Caco-2 (cell line): ENCODE measurements at regions not wholly inside any gene's neighbourhood (a gene's known extent, or its start where the extent isn't known, plus 50 kb on each side); places are given as distances from the start of the nearest gene placed in this dataset.

Experiments
- BruUV-seq: library from RNA; stranded (reverse); fragments of 400-500 nt; replicated peaks from 2 replicates; lab custom pipeline; 2021; lab: Mats Ljungman, UMichigan
- CTCF ChIA-PET: fragments of 300-600 bp; sonication (Branson Sonifier 250); formaldehyde crosslinking; loops from one replicate; lab custom pipeline; 2022; ENCODE audit warnings: antibody characterized with exemption; lab: Charles Lee
- POLR2A ChIA-PET: fragments of 300-600 bp; sonication (Branson Sonifier 250); formaldehyde crosslinking; loops from one replicate; lab custom pipeline; 2022; ENCODE audit warnings: antibody characterized with exemption; lab: Charles Lee
- DNase-seq, 2 experiments: peaks; one replicate each; pipeline versions ENCODE4 v3.0.0 to v3.0.0-alpha.2; 2020 to 2022
- H3K27me3 ChIP-seq: replicated peaks from 2 replicates; pipeline ENCODE4 v1.6.0; 2011; ENCODE audit warnings: low read length; ENCODE audit not compliant: control insufficient read depth, insufficient read depth
- H3K36me3 ChIP-seq: 2 replicates; pipeline ENCODE4 v1.5.1; 2011; ENCODE audit warnings: low read length; ENCODE audit not compliant: control insufficient read depth, insufficient read depth
- H3K4me1 ChIP-seq: fragments of 250-450 bp; sonication (Bioruptor Pico); 2 replicates; pipeline ENCODE4 v1.5.1; 2020; ENCODE audit warnings: mild to moderate bottlenecking
- H3K4me3 ChIP-seq: 2 replicates; pipeline ENCODE4 v1.5.1; 2011; ENCODE audit warnings: low read depth, mild to moderate bottlenecking, control low read depth, low read length
- H3K9me3 ChIP-seq: fragments of 250-450 bp; sonication (Bioruptor Pico); 2 replicates; pipeline ENCODE4 v1.5.1; 2020; ENCODE audit warnings: mild to moderate bottlenecking, moderate library complexity
- H3K27ac Mint-ChIP-seq: one replicate; pipeline ENCODE4 v1.8.0; 2022; ENCODE audit warnings: mixed read lengths; ENCODE audit not compliant: unreplicated experiment
- H3K27me3 Mint-ChIP-seq: one replicate; pipeline ENCODE4 v1.8.0; 2022; ENCODE audit warnings: mixed read lengths; ENCODE audit not compliant: insufficient read depth, unreplicated experiment
- H3K36me3 Mint-ChIP-seq: one replicate; pipeline ENCODE4 v1.8.0; 2022; ENCODE audit warnings: mild to moderate bottlenecking, mixed read lengths; ENCODE audit not compliant: insufficient read depth, unreplicated experiment
- H3K4me1 Mint-ChIP-seq: one replicate; pipeline ENCODE4 v1.8.0; 2022; ENCODE audit warnings: low read depth, mixed read lengths; ENCODE audit not compliant: unreplicated experiment
- H3K4me3 Mint-ChIP-seq: one replicate; pipeline ENCODE4 v1.8.0; 2022; ENCODE audit warnings: mild to moderate bottlenecking, moderate library complexity, mixed read lengths; ENCODE audit not compliant: unreplicated experiment
- H3K9me3 Mint-ChIP-seq: one replicate; pipeline ENCODE4 v1.8.0; 2022; ENCODE audit warnings: mixed read lengths; ENCODE audit not compliant: unreplicated experiment
- CTCF ChIP-seq, 2 experiments: fragments of 200-600 bp in 1 of 2; IDR thresholded peaks; 1 replicate in 1 of 2; 2 replicates in 1 of 2; pipeline versions ENCODE4 v1.5.1 to v1.8.0; 2011 to 2022; ENCODE audit warnings: antibody characterized with exemption in 1 of 2, control low read depth in 1 of 2, inconsistent platforms in 1 of 2, low read depth in 1 of 2, low read length in 1 of 2, mild to moderate bottlenecking in 1 of 2, moderate library complexity in 1 of 2; ENCODE audit not compliant: insufficient read depth in 1 of 2, severe bottlenecking in 1 of 2, unreplicated experiment in 1 of 2
- intact Hi-C: fragments of 100-400 bp; cut with micrococcal nuclease; formaldehyde crosslinking; loops from one replicate; pipeline ENCODE4 v1.10.0; 2022; ENCODE audit not compliant: unreplicated experiment

- H3K36me3 Mint-ChIP-seq = no peaks in the 10 kb centered on the region
- Histone ChIP-seq H3K36me3 (no peaks in the 10 kb centered on the region), H3K4me1 (no peaks in the 10 kb centered on the region), H3K4me3 (no peak overlapping the region), H3K9me3 (no peaks in the 10 kb centered on the region; the same call in none of the 2 replicates), H3K27me3 (no peaks in the 10 kb centered on the region)
- no peak for TF ChIP-seq CTCF (IDR thresholded peaks at IDR 0.05; ENCODE audit: insufficient read depth in 1 of 2, low read depth in 1 of 2, low read length in 1 of 2, severe bottlenecking in 1 of 2, unreplicated experiment in 1 of 2)
- peaks cover 10% of the 10 kb centered on the region for H3K27me3 Mint-ChIP-seq
- ChIA-PET CTCF (no interaction called here), POLR2A (no interaction called here)
- no TSS peak for BruUV-seq
- H3K4me3 Mint-ChIP-seq = no peak overlapping the region
- H3K4me1 Mint-ChIP-seq = no peaks in the 10 kb centered on the region
- H3K9me3 Mint-ChIP-seq = peaks cover 9% of the 10 kb centered on the region
- intact Hi-C loops = no loop called here
- no peak for DNase-seq
- H3K27ac Mint-ChIP-seq = no peak overlapping the region
These were observed 112.5 kb downstream of the HAPSTR1 start for GRCh38 chr16:9203956-9204355.

DNA sequence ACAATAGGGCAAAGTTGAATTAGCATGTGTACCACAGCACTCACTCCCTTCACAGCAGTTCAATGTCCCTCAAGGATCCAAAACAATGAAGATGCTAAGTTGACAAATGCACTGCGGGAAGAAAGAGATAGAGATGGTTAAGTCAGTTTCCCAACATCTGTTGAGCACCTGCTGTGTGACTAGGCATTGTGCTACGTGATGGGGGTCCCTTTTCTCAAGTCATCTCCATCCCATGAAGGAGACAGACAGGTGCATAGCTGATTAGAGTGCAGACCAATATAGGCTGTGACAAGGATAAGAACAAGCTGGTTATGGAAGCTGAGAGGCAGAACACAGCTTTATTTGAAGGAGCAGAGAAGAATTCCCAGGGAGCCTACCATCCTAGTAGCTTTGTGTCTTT is 114.2 kb downstream of the HAPSTR1 start:
- H3K9me3 Mint-ChIP-seq = peaks cover 9% of the 10 kb centered on the region
- DNase-seq = no peak
- H3K27me3 Mint-ChIP-seq = peaks cover 10% of the 10 kb centered on the region
- H3K36me3 ChIP-seq = no peaks in the 10 kb centered on the region
- H3K36me3 Mint-ChIP-seq = no peaks in the 10 kb centered on the region
- intact Hi-C loops = no loop called here
- ChIA-PET POLR2A (no interaction called here), CTCF (no interaction called here)
- no peak overlapping the region for H3K27ac Mint-ChIP-seq
- no peaks in the 10 kb centered on the region for H3K4me1 ChIP-seq
- H3K9me3 ChIP-seq = no peaks in the 10 kb centered on the region; the same call in 1 of the 2 replicates
- H3K4me3 ChIP-seq = no peak overlapping the region
- no peaks in the 10 kb centered on the region for H3K4me1 Mint-ChIP-seq
- no peaks in the 10 kb centered on the region for H3K27me3 ChIP-seq
- H3K4me3 Mint-ChIP-seq = no peak overlapping the region
- BruUV-seq = no TSS peak
- TF ChIP-seq CTCF (IDR thresholded peaks at IDR 0.05; ENCODE audit: insufficient read depth in 1 of 2, low read depth in 1 of 2, low read length in 1 of 2, severe bottlenecking in 1 of 2, unreplicated experiment in 1 of 2) = no peak

DNA sequence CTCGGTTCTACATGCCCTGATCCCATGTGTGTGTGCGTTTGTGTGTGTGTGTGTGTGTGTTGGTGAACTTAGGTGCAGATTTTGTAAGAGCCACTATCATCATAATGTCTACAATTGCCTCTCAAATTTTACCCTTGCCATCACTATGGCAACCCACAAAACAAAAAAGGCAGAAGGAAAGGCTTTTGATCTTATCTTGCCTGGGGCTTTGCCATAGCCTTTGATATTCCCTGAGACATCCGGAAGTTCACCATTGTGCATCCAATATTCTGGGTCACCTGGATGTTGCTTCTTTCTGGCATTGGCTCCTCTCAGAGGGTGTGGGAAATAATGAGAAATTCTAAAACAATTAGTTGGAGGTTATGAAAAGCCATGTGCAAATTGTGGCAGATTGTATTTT is 114.7 kb downstream of the HAPSTR1 start:
- no peaks in the 10 kb centered on the region for H3K4me1 ChIP-seq
- H3K4me3 ChIP-seq = no peak overlapping the region
- intact Hi-C loops = no loop called here
- Mint-ChIP-seq H3K36me3 (no peaks in the 10 kb centered on the region), H3K4me1 (no peaks in the 10 kb centered on the region), H3K4me3 (no peak overlapping the region), H3K27ac (no peak overlapping the region), H3K27me3 (peaks cover 10% of the 10 kb centered on the region), H3K9me3 (peaks cover 8% of the 10 kb centered on the region)
- H3K9me3 ChIP-seq = no peaks in the 10 kb centered on the region
- DNase-seq = no peak
- BruUV-seq = no TSS peak
- H3K27me3 ChIP-seq = no peaks in the 10 kb centered on the region
- TF ChIP-seq CTCF (IDR thresholded peaks at IDR 0.05; ENCODE audit: insufficient read depth in 1 of 2, low read depth in 1 of 2, low read length in 1 of 2, severe bottlenecking in 1 of 2, unreplicated experiment in 1 of 2) = no peak
- H3K36me3 ChIP-seq = no peaks in the 10 kb centered on the region
- CTCF ChIA-PET = no interaction called here
- POLR2A ChIA-PET = no interaction called here
